Urothelium cell line (cell line): ENCODE measurements at regions not wholly inside any gene's neighbourhood (a gene's known extent, or its start where the extent isn't known, plus 50 kb on each side); places are given as distances from the start of the nearest gene placed in this dataset.
"Not testable (repeated sequence)": the region's sequence is repeated elsewhere in the genome, so short reads cannot be mapped to it uniquely, and the experiment has no call there.

Experiments used
- DNase-seq: peaks from one replicate; pipeline ENCODE4 v3.0.0; 2011; ENCODE audit warnings: low spot score, mixed read lengths
- FAIRE-seq: peaks from 2 replicates; lab custom pipeline; 2011; peaks lifted over from hg19 to GRCh38; lab: Jason Lieb, UNC

DNA sequence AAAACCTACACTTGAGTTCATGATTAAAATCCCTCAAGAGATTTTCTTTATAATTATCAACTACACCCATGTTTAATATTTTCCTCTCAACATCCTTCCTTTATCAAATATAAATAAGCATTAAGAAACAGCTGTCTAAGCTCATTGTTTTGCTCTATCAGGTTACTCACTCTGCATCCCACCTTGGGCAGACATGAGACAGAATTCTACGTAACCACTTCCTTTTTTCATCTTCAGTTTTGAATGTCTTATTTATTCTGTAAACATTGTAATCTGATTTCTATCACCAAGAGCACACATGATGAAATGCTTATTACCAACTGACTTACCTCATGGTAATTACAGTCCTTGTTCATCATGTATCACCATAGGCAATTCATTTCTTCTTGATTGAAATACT lies 1256.6 kb upstream of the ATXN8OS start:
- FAIRE-seq: no peak
- DNase-seq: no peak

DNA sequence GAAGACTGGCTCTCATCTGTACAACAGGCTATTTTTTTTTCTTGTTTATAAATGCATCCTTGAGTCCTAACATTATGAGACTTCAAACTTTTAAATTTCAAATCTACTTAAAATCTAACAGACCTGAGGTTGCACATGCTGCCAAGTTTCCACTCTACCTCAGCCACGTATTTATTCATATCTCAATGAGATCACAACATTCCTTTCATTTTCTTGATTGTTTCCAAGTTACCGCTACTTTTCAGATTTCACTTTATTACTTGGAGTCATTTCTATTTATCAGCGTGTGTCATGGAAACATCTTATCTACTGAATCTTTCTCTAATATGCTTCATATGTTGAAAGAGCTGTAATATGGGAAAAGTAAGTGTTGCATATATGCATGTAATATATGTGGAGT lies 1257.5 kb upstream of the ATXN8OS start:
- FAIRE-seq (no peak), DNase-seq (peak; percentile 3)

DNA sequence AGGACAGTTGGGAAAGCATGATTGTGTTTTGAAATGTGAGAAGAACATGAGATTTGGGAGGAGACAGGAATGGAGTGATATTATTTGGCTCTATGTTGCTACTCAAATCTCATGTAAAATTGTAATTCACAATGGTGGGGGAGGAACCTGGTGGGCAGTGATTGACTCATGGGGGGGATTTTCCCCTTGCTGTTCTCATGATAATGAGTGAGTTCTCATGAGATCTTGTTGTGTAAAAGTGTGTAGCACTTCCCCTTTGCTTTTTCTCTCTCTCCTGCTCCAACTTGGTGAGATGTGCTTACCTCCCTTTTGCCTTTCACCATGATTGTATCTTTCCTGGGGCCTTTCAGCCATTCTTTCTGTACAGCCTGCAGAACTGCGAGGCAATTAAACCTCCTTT lies 1261.0 kb upstream of the ATXN8OS start:
- DNase-seq (no peak), FAIRE-seq (no peak)

DNA sequence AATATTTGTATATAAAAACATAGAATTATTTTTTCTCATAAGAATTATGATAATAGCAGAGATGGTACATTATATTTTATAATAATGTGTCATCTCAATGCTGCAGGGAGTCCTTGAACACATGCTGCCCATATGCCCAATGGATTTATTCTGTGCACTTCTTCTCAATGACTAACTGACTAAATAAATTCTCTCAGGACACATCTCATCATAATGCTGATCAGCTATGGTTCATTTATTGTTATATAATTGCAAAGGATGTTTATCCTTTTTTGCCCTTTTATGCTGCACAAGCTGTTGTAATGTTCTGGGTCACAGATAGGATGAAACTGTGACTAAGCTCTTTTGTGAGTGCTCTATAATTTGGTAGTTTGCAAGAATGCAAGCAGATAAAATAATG lies 1273.3 kb upstream of the ATXN8OS start:
- DNase-seq (no peak), FAIRE-seq (no peak)

DNA sequence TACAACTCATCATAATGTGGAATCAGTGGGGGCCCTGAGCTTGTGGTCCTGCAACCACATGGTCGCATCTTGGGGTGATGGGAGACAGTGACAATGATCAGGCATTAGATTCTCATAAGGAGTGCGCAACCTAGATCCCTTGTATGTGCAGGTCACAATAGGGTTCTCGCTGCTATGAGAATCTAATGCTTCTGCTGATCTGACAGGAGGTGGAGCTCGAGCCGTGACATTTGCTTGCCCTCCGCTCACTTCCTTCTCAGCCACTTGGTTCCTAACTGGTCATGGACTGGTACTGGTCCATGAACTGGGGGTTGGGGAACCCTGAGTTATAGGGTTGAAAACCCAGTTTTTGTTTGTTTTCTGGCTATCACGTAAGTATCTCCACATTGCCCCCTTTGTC lies 1290.9 kb upstream of the ATXN8OS start:
- no peak for DNase-seq
- no peak for FAIRE-seq

DNA sequence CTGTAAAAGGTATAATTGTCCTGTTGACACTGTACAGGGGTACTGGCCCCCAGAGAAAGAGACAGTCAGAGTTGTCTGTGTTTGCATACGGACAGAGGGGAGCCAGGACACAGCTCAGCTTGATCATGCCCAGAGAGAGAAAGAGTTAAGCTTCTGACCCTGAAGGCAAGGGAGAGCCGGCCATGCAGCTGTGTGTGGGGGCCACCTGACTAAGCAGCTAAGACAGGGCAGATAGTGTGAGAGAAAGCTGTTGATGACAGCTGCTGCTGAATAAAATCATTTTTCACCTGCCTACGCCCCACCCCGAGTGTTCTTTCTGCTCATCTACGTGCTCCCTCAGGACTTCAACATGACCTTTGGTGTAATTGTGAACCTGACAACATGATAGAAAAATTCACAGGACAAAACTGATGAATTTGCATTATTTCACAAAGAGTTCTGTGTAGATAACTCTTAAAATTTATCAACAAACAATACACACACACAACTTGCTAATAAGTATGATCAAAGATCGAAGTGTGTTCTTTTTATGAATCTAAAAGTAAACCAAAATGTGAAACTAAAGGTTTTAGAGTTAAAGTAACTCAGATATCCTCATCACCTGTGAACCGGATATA lies 1294.3 kb upstream of the ATXN8OS start:
- no peak for DNase-seq
- no peak for FAIRE-seq

DNA sequence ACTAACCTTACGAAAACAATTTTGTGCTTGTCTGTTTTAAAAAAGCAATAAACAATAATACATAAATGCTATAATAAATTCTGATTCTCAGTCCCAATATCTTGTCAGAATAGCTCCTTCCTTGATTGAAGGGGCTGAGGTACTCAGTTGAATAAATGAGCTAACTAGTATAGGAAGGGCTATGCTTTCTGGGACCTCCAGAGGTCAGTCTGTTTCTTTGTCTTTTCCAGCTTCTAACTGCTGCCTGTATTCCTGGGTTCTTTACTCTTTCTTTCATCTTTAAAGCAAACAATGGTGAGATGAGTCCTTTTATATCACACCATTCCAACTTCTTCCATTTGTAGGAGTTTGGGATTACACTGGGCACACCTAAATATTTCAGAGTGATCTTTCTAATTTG lies 1297.0 kb upstream of the ATXN8OS start:
- FAIRE-seq: no peak
- no peak for DNase-seq

DNA sequence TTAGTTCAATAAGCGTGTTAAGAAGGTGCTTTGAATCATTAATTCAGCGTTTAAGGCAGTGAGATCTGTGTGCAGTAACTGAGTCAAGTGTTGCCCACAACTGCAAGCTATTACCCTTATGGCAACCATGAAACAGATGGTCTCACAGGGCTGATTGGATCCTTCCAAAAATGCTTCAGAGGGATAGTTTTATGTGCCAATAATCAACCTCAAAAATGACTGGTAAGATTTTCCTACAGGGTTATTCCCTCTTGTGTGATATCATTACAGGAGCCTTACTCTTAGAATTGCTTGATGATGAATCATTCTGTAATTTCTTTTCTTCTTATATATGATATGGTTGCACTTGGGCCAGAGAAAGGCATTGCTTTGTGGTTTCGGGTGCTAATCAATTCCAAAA lies 1299.2 kb upstream of the ATXN8OS start:
- DNase-seq (peak; percentile 0), FAIRE-seq (no peak)

DNA sequence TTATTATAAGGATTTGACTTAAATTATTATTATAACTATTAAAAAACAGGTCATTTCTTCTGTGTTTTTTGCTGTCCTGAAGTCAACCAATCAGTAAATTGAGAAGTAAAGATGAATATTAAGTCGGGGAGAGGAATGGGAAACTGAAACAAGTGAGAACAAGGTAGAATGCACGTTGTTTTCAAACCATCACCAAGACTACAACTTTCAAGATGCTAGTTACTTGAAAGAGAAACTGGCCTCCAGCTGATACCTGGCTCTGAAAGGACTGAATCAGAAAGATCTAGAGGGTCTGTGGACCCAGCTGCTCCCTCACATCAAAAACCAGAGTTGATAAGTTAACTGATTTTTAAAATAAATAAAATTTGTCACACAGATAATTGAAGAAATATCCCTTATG lies 1301.5 kb upstream of the ATXN8OS start:
- DNase-seq (no peak), FAIRE-seq (no peak)

DNA sequence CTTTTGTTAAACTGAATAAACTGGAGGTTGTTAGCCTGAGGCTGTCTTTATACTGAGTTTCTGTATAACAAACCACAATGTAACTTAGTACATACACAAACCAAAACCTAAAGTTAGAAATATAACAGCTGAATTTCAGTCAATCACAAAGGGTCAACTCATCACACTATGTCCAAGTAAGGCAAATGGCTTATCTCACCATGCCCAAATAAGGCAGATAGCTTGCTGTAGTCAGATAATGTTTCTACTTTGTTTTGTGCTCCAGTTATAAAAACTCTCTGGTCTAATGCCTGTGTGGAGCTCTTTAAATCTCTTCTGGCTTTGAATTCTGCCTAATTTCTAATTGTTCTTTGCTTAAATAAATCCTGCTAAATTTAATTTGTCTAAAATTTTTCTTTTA lies 1323.4 kb upstream of the ATXN8OS start:
- no peak for DNase-seq
- no peak for FAIRE-seq

DNA sequence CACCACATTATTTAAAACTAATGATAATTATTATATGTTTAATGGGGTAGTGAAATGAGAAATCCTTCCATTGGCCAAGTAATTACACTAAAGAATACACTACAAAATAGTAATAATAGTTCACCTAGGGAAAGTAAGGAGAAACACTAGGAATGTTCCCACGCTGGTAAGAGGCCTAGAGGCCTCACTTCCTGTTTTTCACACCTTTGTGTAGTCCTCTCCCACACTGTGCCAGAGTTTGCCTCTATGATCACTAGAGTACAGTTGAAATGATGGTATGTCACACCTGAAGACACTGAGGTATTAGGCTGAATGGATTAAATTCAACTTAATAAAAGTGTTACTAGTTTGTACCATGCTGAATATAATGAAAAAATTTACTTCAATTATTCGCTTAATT lies 1348.0 kb upstream of the ATXN8OS start:
- FAIRE-seq (no peak), DNase-seq (no peak)

DNA sequence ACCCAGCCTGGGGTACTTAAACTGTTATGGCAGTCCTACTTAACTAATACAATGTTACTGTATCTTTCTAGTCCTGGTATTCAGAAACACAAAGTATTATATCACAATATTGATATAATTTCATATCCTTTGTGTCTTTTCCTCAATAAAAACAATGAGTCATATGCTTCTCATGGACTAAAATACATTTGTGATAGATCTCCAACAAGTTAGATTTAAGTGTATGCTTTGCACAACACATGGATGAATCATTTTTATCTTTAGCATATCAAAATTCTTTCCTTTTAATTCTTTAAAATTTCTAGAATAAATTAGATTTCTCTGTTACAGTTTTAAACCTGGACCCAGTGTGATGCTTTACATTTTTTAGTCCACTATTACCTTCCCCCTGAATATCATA lies 1357.8 kb upstream of the ATXN8OS start:
- DNase-seq (no peak), FAIRE-seq (no peak)

DNA sequence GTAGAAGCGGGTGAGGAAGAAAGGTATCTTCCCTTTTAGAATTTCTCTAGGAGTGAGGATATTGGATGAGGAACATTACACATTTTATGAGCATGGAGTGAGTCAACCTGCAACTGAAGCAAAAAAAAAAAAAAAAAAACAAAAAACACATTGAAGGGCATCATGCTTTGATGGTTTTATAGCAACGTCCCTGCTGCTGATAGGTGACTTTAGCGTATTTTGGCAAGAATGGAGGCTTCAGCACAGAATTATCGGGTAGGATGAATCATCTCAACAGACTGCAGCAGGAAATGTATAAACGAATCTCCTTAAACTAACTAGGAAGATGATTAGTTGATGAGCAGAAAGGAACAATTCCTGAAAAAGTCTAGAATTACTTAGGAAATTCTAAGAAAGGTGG lies 1359.6 kb upstream of the ATXN8OS start:
- DNase-seq (no peak), FAIRE-seq (no peak)

DNA sequence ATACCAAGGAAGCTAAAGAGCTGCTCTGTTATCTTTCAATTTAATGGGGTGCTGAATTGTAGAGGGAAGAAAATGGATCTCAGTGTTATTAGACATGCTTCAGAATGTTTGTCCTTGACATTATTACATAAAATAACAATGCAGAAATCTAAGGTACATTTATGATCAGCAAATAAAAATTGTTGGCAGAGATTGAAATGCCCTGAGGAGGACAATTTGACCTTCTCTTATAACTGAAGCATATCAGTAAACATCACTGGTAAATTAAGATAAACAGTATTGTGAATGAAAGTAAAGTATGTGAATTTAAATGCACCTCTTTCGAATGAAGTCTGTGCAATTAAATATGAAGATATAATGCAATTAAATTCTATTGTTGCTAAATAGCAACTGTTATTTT lies 1362.1 kb upstream of the ATXN8OS start:
- FAIRE-seq (no peak), DNase-seq (no peak)

DNA sequence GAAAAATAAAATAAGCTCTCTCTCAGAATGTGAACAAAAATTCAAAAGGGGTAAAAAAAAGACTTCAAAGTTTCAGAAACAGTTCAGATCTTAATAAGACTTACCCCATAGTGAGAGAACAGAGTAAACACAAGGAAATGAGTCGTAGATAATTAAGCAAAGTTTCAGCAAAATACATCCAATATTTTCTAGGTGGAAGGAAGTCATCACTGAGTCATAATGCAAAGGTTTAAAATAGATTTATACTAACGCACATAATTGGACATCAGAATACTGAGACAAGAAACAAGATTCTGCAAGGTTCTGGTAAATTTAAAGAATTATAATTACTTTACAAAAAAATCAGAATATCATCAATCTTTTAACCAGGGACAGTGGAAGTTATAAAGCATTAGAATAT lies 1370.7 kb upstream of the ATXN8OS start:
- FAIRE-seq: no peak
- DNase-seq: no peak

DNA sequence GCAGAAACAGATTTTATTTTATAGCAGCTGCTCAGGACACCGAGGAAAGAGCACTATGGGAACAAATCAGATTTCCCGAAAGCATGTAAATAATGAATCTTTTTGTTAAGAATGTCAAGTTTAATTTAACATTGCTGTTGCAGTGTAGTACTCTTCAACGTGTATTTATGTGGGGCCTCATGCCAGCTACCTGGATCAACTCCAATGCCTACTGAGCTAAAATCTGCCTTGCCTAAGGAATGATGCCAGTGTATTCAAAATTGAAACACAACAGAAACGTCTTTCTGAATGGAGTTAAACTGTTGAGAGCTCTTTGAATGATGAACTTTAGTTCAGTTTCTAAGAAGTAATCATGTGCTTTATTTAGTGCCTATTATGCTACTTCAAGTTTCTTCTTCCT lies 1379.8 kb upstream of the ATXN8OS start:
- FAIRE-seq: no peak
- no peak for DNase-seq

DNA sequence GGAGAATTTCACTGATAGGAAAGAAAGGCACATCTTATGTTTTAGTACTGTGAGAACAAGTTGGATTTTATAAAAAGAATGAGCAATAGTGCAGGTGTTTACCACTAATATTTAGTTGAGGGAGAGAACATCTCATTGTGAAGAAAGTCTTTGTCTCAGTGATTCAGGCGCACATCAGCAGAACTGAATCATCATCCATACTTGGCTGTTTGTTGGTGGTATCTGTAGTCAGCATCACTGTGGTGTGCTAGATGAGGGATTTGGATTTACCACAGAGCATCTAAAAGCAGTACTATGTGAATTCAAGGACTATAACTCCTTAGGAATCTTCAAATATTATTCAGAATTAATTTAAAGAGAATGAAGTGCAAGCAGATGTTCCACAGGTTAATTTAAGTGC lies 1380.5 kb upstream of the ATXN8OS start:
- no peak for FAIRE-seq
- DNase-seq: no peak

DNA sequence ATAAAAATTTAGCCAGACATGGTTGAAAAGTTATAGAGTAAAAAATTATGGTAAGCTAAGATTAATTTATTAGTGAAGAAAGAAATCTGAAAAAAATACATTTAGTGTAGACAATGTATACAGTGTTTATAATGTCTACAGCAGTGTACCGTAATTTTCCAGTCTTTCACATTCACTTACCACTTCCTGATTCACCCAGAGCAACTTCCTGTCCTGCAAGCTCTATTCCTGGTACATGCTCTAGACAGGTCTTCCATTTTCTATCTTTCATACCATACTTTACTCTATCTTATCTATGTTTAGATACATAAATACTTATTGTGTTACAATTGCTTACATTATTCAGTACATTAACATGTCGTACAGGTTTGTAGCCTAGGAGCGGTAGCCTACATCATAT lies 1387.8 kb upstream of the ATXN8OS start:
- DNase-seq (no peak), FAIRE-seq (no peak)

DNA sequence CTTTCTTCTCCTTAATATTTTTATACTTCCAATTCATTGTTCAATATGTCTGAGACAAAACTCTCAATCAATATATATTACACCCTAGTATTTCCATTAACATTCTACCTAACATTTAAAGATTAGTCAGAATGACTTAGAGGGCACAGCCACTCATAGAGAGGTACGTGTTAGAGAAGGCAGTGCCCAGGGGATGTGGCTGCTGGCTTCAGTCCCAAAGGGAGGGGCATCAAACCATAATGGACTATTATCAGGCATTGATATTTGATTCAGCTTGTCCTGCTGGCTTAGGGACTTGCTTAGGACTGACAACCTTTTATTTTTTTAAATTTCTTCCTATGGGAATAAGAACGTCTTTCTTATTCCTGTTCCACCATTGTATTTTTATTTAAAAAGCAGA lies 1392.0 kb upstream of the ATXN8OS start:
- FAIRE-seq: no peak
- no peak for DNase-seq

DNA sequence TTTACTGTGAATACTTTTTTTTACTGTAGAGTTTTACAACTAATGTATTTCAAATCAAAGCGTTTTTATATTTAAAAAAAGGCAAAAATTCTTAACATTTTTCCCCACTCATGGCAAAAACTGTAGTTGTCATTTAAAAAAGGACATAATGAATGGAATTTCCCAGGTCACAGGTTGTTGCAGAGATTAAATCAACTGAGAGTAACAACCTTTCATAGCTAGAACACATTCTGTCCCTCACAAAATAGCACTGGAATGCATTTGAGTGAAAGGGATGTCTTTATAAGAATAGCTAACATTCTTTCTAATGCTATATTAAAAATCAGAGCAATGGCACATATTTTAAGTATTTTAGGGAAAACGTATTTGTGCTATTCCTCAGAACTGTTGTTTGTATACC lies 1393.3 kb upstream of the ATXN8OS start:
- DNase-seq: no peak
- no peak for FAIRE-seq

DNA sequence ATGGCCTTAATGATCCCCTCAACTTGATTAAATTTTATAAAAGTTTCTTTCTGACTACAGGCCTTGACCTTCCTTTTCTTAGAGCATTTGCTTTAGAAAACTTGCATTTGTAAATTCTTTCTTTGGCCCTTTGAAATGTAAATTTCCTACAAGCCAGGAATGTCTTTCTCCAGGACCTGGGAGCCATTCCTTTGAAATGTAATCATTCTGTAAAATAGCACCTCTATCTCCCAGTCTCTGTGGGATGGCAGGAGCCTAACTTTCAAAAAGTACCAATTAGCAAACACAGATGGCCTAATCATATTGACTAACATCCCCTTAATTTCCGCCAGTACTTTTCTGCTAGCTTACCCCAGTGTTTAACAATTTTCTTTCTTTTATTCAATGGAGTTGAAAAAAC lies 1394.2 kb upstream of the ATXN8OS start:
- DNase-seq: no peak
- FAIRE-seq: no peak

DNA sequence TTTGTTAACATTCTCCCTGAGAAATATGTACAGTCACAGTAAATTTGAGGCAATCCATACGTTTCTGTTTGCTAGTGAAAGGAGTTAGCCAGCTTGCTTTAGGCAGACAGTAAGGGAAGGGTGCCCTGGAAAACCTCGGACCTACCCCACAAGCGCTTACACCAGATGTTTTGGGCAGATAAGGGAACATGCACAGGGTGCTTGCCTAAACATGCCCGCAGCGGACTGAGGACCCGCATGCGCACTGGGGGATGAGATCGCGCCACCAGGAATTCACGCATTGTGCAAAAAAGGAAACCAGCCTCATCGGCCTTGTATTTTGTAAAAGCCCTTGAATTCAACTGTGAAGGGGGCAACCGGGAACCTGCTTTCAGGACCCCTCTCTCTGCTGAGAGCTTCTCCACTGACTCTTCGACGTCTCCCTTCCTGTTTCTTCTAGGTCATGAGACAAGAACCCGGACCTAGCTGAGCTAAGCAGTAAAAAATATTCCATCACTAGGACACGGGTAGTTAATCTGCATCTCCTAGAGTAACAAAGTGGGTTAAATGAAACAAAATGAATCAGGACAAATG lies 1399.2 kb upstream of the ATXN8OS start:
- FAIRE-seq (no peak), DNase-seq (no peak)

DNA sequence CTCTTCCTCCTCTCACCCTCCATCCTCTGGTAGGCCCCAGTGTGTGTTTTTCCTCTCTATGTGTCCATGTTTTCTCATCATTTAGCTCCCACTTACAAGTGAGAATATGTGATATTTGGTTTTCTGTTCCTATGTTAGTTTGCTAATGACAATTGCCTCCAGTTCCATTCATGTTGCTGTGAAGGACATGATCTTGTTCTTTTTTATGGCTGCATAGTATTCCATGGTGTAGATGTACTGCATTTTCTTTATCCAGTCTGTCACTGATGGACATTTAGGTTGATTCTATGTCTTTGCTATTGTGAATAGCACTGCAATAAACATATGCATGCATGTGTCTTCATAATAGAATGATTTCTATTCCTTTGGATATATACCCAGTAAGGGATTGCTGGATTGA lies 1401.6 kb upstream of the ATXN8OS start:
- not testable (repeated sequence) for DNase-seq, FAIRE-seq
